GM18907 (cell line): ENCODE measurements at regions not wholly inside any gene's neighbourhood (a gene's known extent, or its start where the extent isn't known, plus 50 kb on each side); places are given as distances from the start of the nearest gene placed in this dataset.
"Not testable (repeated sequence)": the region's sequence is repeated elsewhere in the genome, so short reads cannot be mapped to it uniquely, and the experiment has no call there.

ENCODE experiments used
- ATAC-seq: cut with Tn5 transposase; IDR thresholded peaks from one replicate; pipeline ENCODE4 v1.9.1; 2021; ENCODE audit warnings: mild to moderate bottlenecking, moderate library complexity; ENCODE audit not compliant: unreplicated experiment

DNA sequence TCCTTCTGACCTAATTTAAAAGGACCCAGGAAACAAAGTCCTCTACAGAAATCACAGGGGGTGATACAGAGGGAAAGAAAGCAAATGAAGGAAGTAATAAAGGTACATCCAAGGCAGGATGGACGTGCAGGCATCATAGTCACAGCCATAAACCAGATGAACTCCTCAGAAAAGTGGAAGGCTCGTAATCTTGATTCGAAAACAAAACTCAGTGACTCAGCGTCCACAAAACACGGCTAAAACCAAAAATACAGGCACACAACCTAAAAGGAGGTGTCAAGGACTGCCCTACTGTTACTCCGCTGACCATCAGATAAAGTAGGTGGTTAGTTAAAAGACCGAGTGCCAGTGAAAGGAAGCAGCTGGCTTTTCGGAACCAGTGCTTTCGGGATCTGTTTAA, 81.5 kb downstream of the TRIM69 start:
- ATAC-seq, result not testable (repeated sequence)

GRCh38 chr15:44819331-44819987, 83.1 kb downstream of the TRIM69 start:
- not testable (repeated sequence) for ATAC-seq

- ATAC-seq, result not testable (repeated sequence)
Measured at GRCh38 chr15:44820535-44820934, 84.2 kb downstream of the TRIM69 start.

DNA sequence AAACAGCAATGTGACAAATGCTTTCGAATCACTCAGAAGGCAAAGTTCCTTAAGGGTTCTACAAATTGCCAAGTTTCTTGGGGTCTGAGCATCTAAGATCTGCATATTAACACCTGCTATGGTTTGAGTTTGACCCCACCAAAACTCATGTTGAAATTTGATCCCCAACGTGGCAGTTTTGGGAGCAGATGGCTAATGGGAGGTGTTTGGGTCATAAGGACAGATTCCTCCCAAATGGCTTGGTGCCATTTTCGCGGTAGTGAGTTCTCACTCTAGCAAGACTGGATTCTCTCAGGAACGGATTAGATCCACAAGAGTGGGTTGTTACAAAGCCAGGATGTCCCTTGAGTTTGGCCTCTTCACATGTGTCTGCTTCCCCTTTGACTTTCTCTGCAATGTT, 84.6 kb downstream of the TRIM69 start:
- not testable (repeated sequence) for ATAC-seq

DNA sequence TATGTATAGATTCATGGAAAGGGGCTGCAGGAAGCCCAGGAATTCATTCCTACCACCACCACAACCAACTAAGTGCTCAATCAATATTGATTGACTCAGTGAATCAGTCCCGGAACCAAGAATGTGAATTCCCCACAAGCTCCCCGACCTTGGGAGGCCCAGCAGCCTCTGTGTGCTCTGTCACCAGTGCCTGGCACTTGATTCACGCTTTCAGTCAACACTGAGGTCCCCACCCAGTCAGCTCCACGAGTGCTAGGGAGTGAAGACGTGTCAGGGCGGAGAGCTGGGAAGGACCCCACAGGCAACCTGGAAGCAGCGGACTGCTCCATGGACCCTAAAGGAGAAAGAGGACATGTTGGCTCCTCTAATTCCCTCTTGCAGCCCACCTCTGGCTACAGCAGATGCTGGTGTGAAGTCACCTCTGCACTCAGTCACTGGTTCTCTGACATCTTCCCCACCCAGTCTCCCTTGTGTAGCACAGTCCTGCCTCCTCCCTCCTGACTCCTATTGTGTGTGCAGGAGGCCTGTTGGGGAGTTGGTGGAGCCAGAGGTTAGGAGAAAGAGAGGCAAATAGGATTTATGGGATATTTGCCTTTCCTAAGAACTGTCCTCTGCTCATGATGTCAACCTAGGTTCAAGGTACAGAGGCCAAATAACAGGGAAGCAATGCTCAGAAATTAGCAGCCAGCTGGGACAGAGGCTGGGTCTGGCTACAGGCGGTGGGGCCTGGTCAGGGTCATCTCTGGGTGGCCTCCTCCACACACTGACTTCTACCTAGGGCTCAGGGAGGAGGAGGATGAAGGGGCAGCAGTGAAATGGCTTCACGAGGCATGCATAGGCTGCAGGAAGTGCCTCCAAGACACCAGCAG, 88.2 kb downstream of the TRIM69 start:
- ATAC-seq, result not testable (repeated sequence)

GRCh38 chr15:44826583-44826982, 90.3 kb downstream of the TRIM69 start:
- ATAC-seq, result not testable (repeated sequence)

GRCh38 chr15:44828229-44828914, 92.0 kb downstream of the TRIM69 start:
- ATAC-seq, result not testable (repeated sequence)

- not testable (repeated sequence) for ATAC-seq
Measured at GRCh38 chr15:44829150-44829549, 92.8 kb downstream of the TRIM69 start.

DNA sequence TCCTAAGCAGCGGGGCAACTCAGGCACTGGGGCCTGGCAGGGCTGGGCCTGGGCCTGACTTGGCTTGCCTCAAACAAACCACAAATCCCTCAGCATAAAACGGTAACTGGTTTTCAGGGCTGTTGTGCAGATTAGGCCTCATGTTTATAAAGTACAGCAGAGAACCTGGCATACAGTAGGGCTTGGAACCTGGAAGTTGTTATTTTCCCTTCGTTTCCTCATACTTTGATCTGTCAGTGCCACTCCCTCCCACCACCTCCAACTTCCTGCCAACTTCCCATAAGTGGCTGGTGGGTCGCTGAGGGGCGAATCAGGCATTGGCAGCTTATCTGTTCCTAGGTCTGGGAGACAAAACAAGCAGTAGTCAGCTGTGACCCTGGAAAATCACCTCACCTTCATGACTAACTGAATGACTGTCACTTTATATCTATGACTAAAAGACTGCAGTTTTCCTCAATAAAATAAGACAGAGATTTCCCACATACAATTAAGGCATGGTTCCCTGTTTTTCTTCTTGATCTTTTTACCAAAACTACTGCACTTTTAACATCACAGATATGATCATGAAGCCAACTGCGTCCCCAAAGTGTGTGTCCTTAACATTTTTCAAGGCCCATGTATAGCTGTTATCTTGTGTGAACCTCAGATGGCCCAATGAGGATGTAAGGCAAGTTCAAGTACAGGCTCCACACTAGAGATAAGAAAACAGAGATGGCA, 94.5 kb downstream of the TRIM69 start:
- not testable (repeated sequence) for ATAC-seq

DNA sequence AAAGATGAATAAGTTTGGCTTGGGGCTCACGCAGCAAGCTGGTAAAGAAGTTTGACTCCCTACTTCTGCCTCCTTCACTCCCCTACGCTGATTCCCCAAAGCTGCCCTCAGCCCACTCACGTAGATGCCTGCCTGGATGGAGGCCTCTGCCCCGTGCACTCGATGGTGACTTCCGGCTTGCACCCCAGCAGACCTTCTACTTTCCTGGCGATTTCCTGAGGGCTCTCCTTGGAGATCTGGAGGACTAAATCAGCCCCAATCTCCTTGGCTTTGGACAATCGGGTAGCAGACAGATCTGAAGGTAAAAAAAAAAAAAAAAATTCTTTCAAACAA, 95.0 kb downstream of the TRIM69 start:
- ATAC-seq, result not testable (repeated sequence)

- ATAC-seq, result not testable (repeated sequence)
Measured at GRCh38 chr15:44832133-44832532, 95.8 kb downstream of the TRIM69 start.

GRCh38 chr15:44833081-44833480, 96.8 kb downstream of the TRIM69 start:
- not testable (repeated sequence) for ATAC-seq

GRCh38 chr15:44833761-44834160, 97.4 kb downstream of the TRIM69 start:
- ATAC-seq, result not testable (repeated sequence)

GRCh38 chr15:44835082-44835481, 98.8 kb downstream of the TRIM69 start:
- not testable (repeated sequence) for ATAC-seq

- ATAC-seq, result no peak
Measured at GRCh38 chr15:44836094-44836493, 99.8 kb downstream of the TRIM69 start.

GRCh38 chr15:44838929-44839328, 102.6 kb downstream of the TRIM69 start:
- ATAC-seq, result not testable (repeated sequence)

- ATAC-seq, result not testable (repeated sequence)
Measured at GRCh38 chr15:44841762-44842161, 105.4 kb downstream of the TRIM69 start.

DNA sequence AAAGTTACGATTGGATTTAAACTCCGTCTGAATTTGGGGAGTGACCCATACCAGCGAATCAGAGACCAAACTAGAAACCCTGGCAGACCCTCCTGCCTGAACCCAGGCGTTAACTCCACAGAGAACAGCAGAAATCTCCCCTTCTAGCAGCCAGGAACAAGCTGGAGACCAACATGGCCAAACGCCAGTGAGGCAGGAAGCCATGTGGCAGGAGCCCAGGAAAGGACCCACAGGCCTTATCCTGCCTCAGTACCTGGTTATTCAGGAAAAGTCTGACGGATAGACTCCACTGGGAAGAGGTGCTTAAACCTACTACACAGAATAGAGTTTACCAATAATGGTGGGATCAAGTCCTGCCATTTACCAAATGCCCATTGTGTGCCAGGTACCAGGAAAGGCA, 106.6 kb downstream of the TRIM69 start:
- ATAC-seq, result not testable (repeated sequence)

GRCh38 chr15:44844936-44845335, 108.6 kb downstream of the TRIM69 start:
- not testable (repeated sequence) for ATAC-seq

GRCh38 chr15:44846156-44846555, 109.8 kb downstream of the TRIM69 start:
- not testable (repeated sequence) for ATAC-seq

DNA sequence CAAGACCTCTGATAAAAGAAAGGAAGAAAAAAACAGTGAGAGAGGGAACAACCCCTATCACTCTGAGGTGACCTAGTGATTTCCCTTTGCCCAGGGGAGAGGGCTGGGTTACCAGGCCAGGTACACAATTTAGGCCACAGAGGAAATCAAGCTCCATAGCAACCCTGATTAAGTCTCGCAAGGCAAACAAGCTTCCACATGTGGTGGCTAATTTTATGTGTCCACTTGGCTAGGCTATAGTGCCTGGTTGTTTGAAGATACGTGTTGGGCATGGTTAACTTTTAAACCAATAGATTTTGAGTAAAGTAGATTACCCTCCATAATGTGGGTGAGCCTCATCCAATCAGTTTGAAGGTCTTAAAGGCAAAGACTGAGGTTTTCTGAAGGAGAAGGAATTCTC, 108.9 kb upstream of the TERB2 start:
- not testable (repeated sequence) for ATAC-seq
